Liver (tissue), 8 donors: ENCODE measurements at regions not wholly inside any gene's neighbourhood (a gene's known extent, or its start where the extent isn't known, plus 50 kb on each side); places are given as distances from the start of the nearest gene placed in this dataset.

Experiments
- DNase-seq: peaks from one replicate; pipeline ENCODE4 v3.0.0-alpha.2; 2017; ENCODE audit warnings: low spot score
- H3K27ac ChIP-seq, 2 donors: one replicate each; pipeline ENCODE4 v1.7.0; 2013; ENCODE audit warnings: inconsistent platforms in 2 of 2, low read length in 2 of 2, control low read depth in 1 of 2, low read depth in 1 of 2, mild to moderate bottlenecking in 1 of 2
- H3K27me3 ChIP-seq, 4 donors: one replicate each; pipeline versions ENCODE4 v1.6.1 to v1.7.0; 2013; ENCODE audit warnings: low read length in 3 of 4, inconsistent platforms in 1 of 4, mild to moderate bottlenecking in 1 of 4, moderate library complexity in 1 of 4; ENCODE audit not compliant: control insufficient read depth in 4 of 4, insufficient read depth in 4 of 4
- H3K36me3 ChIP-seq, 4 donors: one replicate each; pipeline versions ENCODE4 v1.6.1 to v1.7.0; 2013; ENCODE audit warnings: low read length in 3 of 4, mild to moderate bottlenecking in 3 of 4, low read depth in 1 of 4, moderate library complexity in 1 of 4; ENCODE audit not compliant: control insufficient read depth in 4 of 4, insufficient read depth in 3 of 4
- H3K4me1 ChIP-seq, 4 donors: one replicate each; pipeline versions ENCODE4 v1.6.1 to v1.7.0; 2013; ENCODE audit warnings: low read length in 3 of 4, mild to moderate bottlenecking in 3 of 4, moderate library complexity in 1 of 4; ENCODE audit not compliant: control insufficient read depth in 4 of 4, insufficient read depth in 4 of 4
- H3K4me3 ChIP-seq, 3 donors: one replicate each; pipeline versions ENCODE4 v1.6.1 to v1.7.0; 2013; ENCODE audit warnings: low read length in 3 of 3, control low read depth in 1 of 3, low read depth in 1 of 3, mild to moderate bottlenecking in 1 of 3
- H3K9ac ChIP-seq, 2 donors: one replicate each; pipeline ENCODE4 v1.7.0; 2013; ENCODE audit warnings: low read length in 2 of 2, mild to moderate bottlenecking in 2 of 2, moderate library complexity in 2 of 2, control low read depth in 1 of 2, low read depth in 1 of 2
- H3K9me3 ChIP-seq, 4 donors: one replicate each; pipeline versions ENCODE4 v1.6.1 to v1.7.0; 2013; ENCODE audit warnings: low read length in 3 of 4; ENCODE audit not compliant: control insufficient read depth in 4 of 4
- FOXA1 ChIP-seq: IDR thresholded peaks from 2 replicates; pipeline ENCODE4 v1.6.1; 2016; ENCODE audit warnings: antibody characterized with exemption
- FOXA2 ChIP-seq: IDR thresholded peaks from 2 replicates; pipeline ENCODE4 v1.6.1; 2016; ENCODE audit warnings: antibody characterized with exemption
- GABPA ChIP-seq, 2 donors: IDR thresholded peaks in 1 of 2; conservative IDR thresholded peaks in 1 of 2; 2 replicates each; pipeline ENCODE4 v1.6.1; 2016; ENCODE audit warnings: antibody characterized with exemption in 2 of 2, mild to moderate bottlenecking in 1 of 2, moderate library complexity in 1 of 2
- HNF4A ChIP-seq, 2 donors: conservative IDR thresholded peaks; 2 replicates each; pipeline ENCODE4 v1.6.1; 2016; ENCODE audit warnings: antibody characterized with exemption in 2 of 2, mild to moderate bottlenecking in 2 of 2
- HNF4G ChIP-seq: IDR thresholded peaks from 2 replicates; pipeline ENCODE4 v1.6.1; 2016; ENCODE audit warnings: antibody characterized with exemption
- MAX ChIP-seq: IDR thresholded peaks from 2 replicates; pipeline ENCODE4 v1.6.1; 2016; ENCODE audit warnings: antibody characterized with exemption
- NR2F2 ChIP-seq: IDR thresholded peaks from 2 replicates; pipeline ENCODE4 v1.6.1; 2016; ENCODE audit warnings: antibody characterized with exemption
- RAD21 ChIP-seq, 2 donors: IDR thresholded peaks; 2 replicates each; pipeline ENCODE4 v1.6.1; 2016; ENCODE audit warnings: antibody characterized with exemption in 2 of 2, mild to moderate bottlenecking in 2 of 2
- REST ChIP-seq: IDR thresholded peaks from 2 replicates; pipeline ENCODE4 v1.6.1; 2016; ENCODE audit warnings: antibody characterized with exemption, mild to moderate bottlenecking
- RXRA ChIP-seq, 2 donors: IDR thresholded peaks; 2 replicates each; pipeline ENCODE4 v1.6.1; 2017 to 2018; ENCODE audit warnings: antibody characterized with exemption in 2 of 2, mild to moderate bottlenecking in 1 of 2
- SP1 ChIP-seq: IDR thresholded peaks from 2 replicates; pipeline ENCODE4 v1.6.1; 2018; ENCODE audit warnings: antibody characterized with exemption, mild to moderate bottlenecking
- TAF1 ChIP-seq: conservative IDR thresholded peaks from 2 replicates; pipeline ENCODE4 v1.6.1; 2016; ENCODE audit warnings: antibody characterized with exemption, mild to moderate bottlenecking
- YY1 ChIP-seq: IDR thresholded peaks from 2 replicates; pipeline ENCODE4 v1.6.1; 2016; ENCODE audit warnings: antibody characterized with exemption, mild to moderate bottlenecking
- WGBS: extraction: QIAGEN DNeasy Blood & Tissue Kit; methylation state at CpG from one replicate; pipeline ENCODE4 v1.1.7; 2013; 5-methylcytosine and 5-hydroxymethylcytosine counted together
- TF ChIP-seq, protein P1 (sequence below): IDR thresholded peaks from 2 replicates; pipeline ENCODE4 v1.6.1; 2016; ENCODE audit warnings: antibody characterized with exemption
- TF ChIP-seq, protein P2 (sequence below): fragments of 150-350 bp; IDR thresholded peaks from 2 replicates; pipeline ENCODE4 v1.5.1; 2017; ENCODE audit warnings: improper control_type of control experiment, low read depth, low read length; ENCODE audit not compliant: missing input control
- donor health status: healthy.
- donor health status: healthy.
- donor health status: healthy.
- donor health status: healthy.
- donor health status: healthy.

GRCh38 chr14:89516173-89516572 lies 99.1 kb upstream of the FOXN3 start (continued):
- no peak for TF ChIP-seq REST
- TF ChIP-seq MAX = no peak
- TF ChIP-seq TAF1 = no peak
- no peak for TF ChIP-seq RAD21 (IDR thresholded peaks at IDR 0.05)
- TF ChIP-seq HNF4A (conservative IDR thresholded peaks at IDR 0.05) = no peak
- no peak for TF ChIP-seq HNF4G
- no peak for TF ChIP-seq GABPA (IDR thresholded peaks at IDR 0.05 in 1 of 2, conservative IDR thresholded peaks at IDR 0.05 in 1 of 2)

GRCh38 chr14:89514601-89515000 lies 97.6 kb upstream of the FOXN3 start:
- no peak overlapping the region for H3K9ac ChIP-seq
- H3K27me3 ChIP-seq = no peaks in the 10 kb centered on the region
- no peak for DNase-seq
- H3K36me3 ChIP-seq = peaks cover 0 to 2% (median 0%) of the 10 kb centered on the region in 4 donors
- WGBS = 96% methylated on average over 11 of the region's 11 CpGs
- no peaks in the 10 kb centered on the region for H3K9me3 ChIP-seq
- H3K4me1 ChIP-seq = no peaks in the 10 kb centered on the region
- no peak overlapping the region for H3K4me3 ChIP-seq
- no peak for TF ChIP-seq RXRA (IDR thresholded peaks at IDR 0.05)
- H3K27ac ChIP-seq = no peak overlapping the region

- TF ChIP-seq HNF4A (conservative IDR thresholded peaks at IDR 0.05) (no peak), HNF4G (no peak), YY1 (no peak), GABPA (IDR thresholded peaks at IDR 0.05 in 1 of 2, conservative IDR thresholded peaks at IDR 0.05 in 1 of 2) (no peak), FOXA2 (no peak), FOXA1 (no peak), RAD21 (IDR thresholded peaks at IDR 0.05) (no peak), SP1 (no peak), NR2F2 (no peak), MAX (no peak)
- TF ChIP-seq, protein P1, sequence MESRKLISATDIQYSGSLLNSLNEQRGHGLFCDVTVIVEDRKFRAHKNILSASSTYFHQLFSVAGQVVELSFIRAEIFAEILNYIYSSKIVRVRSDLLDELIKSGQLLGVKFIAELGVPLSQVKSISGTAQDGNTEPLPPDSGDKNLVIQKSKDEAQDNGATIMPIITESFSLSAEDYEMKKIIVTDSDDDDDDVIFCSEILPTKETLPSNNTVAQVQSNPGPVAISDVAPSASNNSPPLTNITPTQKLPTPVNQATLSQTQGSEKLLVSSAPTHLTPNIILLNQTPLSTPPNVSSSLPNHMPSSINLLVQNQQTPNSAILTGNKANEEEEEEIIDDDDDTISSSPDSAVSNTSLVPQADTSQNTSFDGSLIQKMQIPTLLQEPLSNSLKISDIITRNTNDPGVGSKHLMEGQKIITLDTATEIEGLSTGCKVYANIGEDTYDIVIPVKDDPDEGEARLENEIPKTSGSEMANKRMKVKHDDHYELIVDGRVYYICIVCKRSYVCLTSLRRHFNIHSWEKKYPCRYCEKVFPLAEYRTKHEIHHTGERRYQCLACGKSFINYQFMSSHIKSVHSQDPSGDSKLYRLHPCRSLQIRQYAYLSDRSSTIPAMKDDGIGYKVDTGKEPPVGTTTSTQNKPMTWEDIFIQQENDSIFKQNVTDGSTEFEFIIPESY = no peak
- TF ChIP-seq, protein P2, sequence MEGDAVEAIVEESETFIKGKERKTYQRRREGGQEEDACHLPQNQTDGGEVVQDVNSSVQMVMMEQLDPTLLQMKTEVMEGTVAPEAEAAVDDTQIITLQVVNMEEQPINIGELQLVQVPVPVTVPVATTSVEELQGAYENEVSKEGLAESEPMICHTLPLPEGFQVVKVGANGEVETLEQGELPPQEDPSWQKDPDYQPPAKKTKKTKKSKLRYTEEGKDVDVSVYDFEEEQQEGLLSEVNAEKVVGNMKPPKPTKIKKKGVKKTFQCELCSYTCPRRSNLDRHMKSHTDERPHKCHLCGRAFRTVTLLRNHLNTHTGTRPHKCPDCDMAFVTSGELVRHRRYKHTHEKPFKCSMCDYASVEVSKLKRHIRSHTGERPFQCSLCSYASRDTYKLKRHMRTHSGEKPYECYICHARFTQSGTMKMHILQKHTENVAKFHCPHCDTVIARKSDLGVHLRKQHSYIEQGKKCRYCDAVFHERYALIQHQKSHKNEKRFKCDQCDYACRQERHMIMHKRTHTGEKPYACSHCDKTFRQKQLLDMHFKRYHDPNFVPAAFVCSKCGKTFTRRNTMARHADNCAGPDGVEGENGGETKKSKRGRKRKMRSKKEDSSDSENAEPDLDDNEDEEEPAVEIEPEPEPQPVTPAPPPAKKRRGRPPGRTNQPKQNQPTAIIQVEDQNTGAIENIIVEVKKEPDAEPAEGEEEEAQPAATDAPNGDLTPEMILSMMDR = no peak
- no peak overlapping the region for H3K4me3 ChIP-seq
- H3K4me1 ChIP-seq = peaks cover 2 to 13% (median 9%) of the 10 kb centered on the region in 4 donors
- WGBS = 92% methylated on average over 3 of the region's 3 CpGs
- no peak for DNase-seq
- H3K27ac ChIP-seq = no peak overlapping the region
- H3K36me3 ChIP-seq = peaks cover 0 to 2% (median 0%) of the 10 kb centered on the region in 4 donors
- H3K9ac ChIP-seq = no peak overlapping the region
- H3K9me3 ChIP-seq = no peaks in the 10 kb centered on the region
- no peaks in the 10 kb centered on the region for H3K27me3 ChIP-seq
These were observed 92.9 kb upstream of the FOXN3 start for GRCh38 chr14:89509891-89510290.
